HG03159 (cell line): ENCODE measurements at regions not wholly inside any gene's neighbourhood (a gene's known extent, or its start where the extent isn't known, plus 50 kb on each side); places are given as distances from the start of the nearest gene placed in this dataset.
A peak's percentile ranks its signal among the peaks of the same experiment; 100 is the strongest.
"Not testable (repeated sequence)": the region's sequence is repeated elsewhere in the genome, so short reads cannot be mapped to it uniquely, and the experiment has no call there.

ENCODE experiments used
- ATAC-seq: cut with Tn5 transposase; IDR thresholded peaks from one replicate; pipeline ENCODE4 v1.9.1; 2021; ENCODE audit warnings: mild to moderate bottlenecking, moderate library complexity; ENCODE audit not compliant: unreplicated experiment

DNA sequence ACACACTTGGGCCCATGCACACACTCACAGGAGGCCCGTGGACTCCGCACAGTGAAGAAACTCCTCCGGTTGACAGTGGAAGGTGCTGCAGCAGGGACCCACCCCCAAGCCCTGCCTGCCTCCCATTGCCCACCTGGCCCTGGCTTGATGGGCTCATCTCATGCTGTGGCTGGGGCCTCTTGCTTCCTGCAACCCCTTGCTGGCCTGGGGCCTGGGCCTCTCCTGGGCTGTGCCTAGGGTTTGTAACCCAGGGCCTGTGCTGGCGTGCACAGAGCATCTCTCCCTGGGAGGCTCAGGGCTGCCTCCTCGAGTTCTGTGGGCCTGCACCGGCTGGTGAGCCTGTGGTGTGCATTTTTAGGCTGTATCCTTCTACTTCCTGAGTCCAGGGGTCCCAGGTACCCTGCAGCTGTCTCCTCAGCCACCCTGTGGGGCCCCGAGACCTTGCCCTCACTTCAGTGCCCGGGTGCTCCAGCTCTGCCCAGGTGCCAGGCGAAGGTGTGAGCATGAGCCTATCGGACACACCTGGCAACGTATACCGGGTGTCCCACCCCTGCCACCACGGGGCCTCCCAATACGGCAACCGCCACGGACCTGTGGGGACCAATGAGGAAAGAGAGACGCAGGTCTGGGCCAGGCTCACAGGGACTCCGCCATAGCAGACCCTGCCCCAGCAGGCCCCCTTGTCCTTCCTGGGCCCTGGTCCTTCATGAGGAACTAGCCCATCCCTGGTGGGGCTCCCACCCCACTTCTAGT is 158.3 kb upstream of the POTEB2 start:
- ATAC-seq = not testable (repeated sequence)

DNA sequence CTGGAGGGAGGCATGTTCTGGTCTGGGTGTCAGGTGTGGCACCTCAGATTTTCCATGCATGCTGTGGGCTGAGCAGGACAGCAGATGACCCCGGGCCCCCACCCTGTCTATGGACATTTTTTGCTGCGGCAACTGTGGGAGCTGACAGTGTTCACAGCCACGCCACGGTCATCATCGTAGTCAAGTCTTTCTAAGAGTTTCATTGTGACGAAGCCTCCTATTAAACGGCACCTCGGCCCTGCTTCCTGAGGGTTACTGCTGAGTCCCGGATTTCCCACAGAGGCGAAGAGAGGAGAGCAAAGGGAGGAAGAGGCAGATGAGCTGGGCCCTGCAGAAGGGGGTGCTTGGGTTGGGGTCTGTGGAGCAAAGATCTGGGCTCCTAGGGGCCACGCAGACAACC is 152.1 kb upstream of the POTEB2 start:
- ATAC-seq = not testable (repeated sequence)

DNA sequence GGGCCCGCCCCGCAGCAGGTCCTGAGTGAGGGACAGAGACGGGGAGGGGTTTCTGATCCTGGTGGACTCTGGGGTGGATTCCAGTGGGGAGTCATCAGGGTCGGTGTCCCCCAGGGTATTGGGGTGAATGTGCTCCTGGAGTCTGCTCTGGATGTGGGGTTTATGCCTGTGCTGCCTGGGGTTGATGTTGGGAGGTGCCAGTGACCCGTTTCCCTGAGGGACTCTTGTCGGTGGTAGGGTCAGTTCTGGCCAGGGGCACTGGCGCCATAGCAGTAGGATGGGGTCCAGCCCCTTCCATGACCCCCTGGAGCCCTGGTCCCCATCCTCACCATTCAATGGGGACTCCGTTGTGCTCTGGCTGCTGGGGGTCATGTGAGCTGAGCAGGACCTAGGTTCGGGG is 151.2 kb upstream of the POTEB2 start:
- not testable (repeated sequence) for ATAC-seq

DNA sequence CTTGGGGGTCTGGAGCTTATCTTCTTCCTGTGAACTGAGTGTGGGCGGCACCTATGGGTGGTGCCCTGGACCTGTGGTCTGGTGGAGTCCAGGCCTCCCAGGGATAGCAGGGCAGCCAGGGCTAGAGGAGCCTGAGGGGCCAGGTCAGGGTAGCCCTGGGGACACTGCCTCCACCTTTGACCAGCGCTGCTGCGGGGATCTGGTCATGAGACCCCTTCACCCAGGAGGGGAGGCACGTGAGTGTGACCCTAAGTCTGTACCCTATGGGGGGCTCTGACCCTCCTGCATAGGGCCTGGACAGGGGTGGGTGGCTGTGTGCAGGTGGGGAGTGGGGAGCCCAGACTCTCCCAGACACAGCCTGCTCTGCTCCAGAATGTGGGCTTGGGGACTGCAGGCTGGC is 150.5 kb upstream of the POTEB2 start:
- not testable (repeated sequence) for ATAC-seq

DNA sequence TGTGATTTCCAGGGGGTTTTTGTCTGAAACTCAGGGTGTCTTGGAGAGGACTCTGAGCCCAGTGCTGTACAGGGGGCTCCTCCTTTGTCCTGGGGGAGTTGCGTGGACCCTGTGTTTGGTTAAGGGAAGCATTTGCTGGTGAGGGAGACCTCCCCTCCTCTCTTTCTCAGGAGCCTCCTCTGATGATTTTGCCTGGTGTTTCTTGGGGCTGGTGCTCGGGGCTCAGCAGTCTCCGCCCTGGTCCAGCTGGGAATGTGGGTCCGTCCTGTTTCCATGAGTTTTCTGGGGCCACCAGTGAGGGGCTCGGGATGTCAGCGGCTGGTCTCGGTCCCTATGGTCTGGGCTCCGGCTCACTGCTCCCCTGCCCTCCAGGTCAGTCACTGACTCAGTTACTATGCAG is 149.1 kb upstream of the POTEB2 start:
- ATAC-seq = not testable (repeated sequence)

DNA sequence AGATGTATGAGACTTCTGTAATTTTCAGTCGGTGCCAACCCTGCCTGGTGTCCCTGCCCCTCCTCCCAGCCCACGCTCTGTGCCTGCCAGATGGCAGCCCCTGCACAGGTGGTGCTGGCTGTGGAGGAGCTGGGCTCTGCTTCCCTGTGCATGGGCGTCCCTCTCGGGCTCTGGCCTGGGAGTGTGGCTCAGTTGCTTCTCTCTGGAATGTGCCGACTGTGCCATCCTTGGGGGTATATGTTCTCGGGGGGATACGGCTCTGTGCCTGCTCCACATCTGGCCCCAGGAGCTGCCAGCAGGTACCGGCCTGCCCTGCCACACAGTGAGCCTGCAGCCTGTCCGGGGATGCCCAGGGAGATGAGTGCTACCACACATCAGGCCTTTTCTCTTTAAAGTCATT is 147.2 kb upstream of the POTEB2 start:
- not testable (repeated sequence) for ATAC-seq

DNA sequence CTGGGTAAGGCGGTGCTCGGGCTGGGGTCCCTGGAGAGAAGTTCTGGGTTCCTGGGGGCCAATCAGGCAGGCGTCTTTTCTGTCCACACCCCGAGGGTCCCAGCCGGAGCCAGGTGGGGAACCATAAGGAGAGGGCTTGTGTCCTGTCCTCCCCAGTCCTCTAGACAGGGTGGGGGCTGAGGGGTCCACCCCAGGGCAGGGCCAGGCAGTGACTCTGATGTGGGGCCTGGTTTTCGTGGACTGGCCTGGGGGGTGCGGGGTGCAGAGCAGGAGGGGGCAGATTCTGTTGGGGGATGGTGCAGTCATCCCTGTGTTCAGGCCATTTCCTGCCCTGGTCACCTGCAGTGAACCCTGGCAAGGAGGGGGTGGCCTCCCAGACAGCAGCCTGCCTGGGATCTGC is 143.5 kb upstream of the POTEB2 start:
- not testable (repeated sequence) for ATAC-seq

DNA sequence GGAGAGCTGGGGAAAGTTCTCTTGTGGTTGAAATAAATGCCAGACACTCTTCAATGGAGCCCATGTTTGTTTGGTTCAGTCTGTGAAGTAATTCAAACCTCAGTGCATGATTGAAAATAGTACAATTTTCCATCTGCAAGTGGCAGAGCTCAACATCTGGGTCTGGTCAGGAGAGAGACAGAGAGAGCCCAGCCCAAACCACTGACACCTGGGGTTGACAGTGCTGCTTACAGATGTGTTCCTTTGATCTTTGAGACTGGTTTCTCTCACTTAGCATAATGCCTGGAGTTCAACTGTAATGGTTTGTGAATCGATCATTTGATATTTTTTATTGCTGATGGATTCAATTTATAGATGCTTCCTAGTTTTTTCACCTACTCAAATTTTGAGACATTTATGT is 137.3 kb upstream of the POTEB2 start:
- not testable (repeated sequence) for ATAC-seq

DNA sequence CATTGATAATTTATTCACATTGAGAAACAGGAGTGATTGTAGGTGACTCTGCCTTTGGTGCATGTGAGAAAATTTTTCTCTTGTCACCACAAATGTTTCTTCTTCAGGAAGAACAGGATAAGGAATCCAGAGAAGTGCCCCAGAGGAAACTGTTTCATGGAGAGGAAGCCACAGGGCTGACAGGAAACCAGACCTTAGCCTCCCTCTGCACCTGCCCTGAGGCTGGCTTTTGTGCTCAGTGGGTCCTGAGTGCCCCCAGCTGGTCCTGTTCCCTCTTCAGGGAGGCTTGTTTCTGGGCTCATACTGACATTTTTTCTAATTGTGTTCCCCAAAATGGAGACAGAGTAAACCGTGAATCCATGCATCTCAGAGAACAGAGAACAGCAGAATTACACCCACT is 135.8 kb upstream of the POTEB2 start:
- not testable (repeated sequence) for ATAC-seq

DNA sequence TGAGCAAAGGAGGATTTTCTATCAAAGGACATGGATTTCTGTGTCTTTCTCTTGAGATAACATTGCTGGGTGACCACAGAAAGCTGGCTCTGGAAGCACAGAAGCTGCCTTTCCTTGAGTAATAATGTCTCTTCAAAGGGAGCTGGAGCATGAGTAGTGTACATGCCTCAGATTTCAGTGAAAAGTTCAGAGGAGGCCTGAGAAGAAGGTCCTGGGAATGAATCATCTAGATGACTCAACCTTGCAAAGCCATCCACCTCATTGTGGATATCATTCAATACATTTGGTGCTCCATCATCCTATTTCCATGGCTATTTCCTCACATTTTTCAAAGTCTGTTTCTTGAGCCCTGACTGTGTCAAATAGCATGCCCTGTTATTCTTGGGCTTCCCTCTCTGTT is 125.6 kb upstream of the POTEB2 start:
- not testable (repeated sequence) for ATAC-seq

DNA sequence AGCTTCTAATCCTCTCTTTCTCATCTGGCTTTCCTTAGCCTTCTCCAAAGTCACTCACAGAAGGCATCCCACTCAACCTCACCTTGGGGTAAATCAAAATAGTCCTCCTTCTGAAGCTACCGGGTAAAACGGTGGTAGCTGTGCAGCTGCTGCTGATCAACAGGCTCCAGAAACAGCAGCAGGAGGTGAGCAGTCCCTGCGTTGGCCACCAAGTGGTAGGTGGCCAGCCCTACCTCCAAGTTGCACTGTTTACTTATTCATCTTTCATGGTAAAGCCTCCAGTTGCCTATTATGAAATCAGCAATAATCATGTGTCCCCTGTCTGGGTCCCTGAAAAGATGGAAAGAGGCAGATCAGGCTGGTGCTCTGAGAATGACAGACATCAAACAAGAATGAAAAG is 125.1 kb upstream of the POTEB2 start:
- not testable (repeated sequence) for ATAC-seq

DNA sequence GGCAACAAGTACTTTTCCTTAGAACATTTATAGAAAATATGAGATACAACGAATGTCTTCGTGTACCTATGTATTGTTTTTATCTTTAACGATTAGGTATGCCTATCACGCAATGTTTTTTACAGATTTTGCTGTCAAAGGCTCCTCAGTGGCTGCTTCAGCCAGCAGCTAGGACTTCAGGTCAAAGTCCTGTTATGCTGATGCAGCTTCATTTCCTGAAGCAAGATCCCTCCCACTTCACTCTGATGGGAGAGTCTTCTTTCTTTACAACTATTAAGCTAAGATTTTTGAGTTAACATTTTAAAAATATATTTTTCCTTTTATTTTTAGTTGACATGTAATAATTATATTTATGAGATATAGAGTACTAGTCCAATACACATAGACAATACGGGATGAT is 120.7 kb upstream of the POTEB2 start:
- ATAC-seq = not testable (repeated sequence)

DNA sequence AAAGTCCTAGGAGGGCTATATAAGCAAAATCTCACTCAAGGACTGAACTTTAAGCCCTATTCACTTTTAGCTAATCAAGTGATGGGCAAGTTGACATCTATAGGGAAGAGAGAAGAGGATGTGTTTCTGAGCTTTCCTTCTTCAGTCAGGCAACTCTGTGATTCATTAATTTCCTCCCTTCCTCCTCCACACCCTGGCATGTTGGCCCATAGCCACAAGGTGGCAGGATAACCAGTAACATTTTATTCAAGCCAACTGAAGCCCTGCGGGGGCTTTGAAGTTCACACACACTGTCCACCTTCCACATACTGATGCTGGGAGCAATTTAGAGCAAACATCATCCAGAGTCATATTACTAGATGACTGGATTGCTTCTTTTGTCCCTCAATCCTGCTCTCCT is 111.9 kb upstream of the POTEB2 start:
- peak; percentile 82 for ATAC-seq

DNA sequence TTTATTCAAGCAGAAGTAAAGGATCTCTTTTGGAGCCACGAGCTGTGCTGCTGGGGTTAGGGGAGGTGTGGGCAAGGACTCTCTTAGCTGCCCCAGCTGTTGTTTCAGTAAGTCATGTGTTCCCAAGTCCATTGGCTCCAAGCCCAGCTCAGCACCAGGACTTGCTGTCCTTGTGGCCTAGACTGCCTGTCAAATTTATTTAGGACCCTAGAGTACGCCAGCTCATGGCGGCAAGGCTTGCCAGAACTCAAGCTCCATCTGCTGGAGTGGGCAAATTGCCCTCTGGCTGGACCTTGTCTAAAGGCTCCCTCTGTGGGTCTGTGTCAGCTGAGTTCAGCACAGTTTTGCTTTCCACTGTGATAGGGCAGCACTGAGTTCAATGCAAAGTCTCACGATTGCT is 106.6 kb upstream of the POTEB2 start:
- not testable (repeated sequence) for ATAC-seq

DNA sequence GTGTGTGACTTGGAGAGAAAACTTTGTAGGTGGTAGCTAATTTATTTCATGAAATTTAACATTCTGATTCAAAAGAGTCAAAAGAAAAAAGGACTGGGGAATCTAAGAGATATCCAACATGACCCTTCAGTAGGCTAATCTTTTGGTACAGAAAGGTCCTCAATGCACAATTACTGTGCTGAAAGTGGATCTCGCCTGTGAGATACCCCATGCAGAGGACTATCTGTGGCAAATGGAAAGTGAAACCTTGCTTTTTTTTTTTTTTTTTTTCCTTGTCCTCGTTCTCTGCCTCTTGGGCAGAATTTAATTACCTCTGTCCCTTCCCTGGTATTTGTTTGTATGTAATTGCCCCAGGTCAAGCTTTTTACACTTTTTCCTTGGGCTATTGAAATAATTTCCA is 93.2 kb upstream of the POTEB2 start:
- not testable (repeated sequence) for ATAC-seq

DNA sequence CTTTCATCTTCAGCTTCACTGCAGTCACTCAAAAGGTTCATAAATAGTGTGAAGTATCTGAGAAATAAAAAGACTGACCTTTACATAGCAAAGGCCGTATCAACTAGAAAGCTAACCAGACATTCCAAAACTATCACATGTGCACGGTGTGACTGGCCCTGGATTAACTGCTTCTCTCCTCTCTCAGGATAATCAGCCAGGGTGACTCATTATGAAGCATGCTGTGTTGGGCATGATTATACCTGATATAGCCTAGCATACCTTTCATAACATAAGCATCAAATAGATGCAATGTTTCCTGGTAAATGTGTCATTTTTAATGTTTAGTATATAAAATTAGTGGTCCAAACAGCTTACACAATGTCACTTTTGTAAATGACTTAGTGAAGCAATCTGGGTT is 63.2 kb upstream of the POTEB2 start:
- not testable (repeated sequence) for ATAC-seq
